HEK293 (cell line): ENCODE measurements at regions not wholly inside any gene's neighbourhood (a gene's known extent, or its start where the extent isn't known, plus 50 kb on each side); places are given as distances from the start of the nearest gene placed in this dataset.

Experiments used
- CTCF ChIA-PET: fragments of 350-600 bp; formaldehyde crosslinking; extraction: SDS; loops from one replicate; lab custom pipeline; 2021; ENCODE audit warnings: antibody characterized with exemption; lab: Yijun Ruan, JAX
- POLR2A ChIA-PET: fragments of 300-600 bp; formaldehyde crosslinking; extraction: SDS; loops from one replicate; lab custom pipeline; 2020; ENCODE audit warnings: antibody characterized with exemption, inconsistent platforms; lab: Yijun Ruan, JAX
- H3K27ac ChIP-seq: fragments of 200-500 bp; sonication (Bioruptor generic); 2 replicates; pipeline ENCODE4 v1.5.1; 2014; ENCODE audit warnings: low read depth, low read length, control low read depth, inconsistent platforms; ENCODE audit errors: extremely low read depth
- H3K36me3 ChIP-seq, 2 experiments: fragments of 200-500 bp in 1 of 2; sonication (Bioruptor generic) in 1 of 2; 1 replicate in 1 of 2; 2 replicates in 1 of 2; pipeline ENCODE4 v1.5.1; 2014 to 2017; ENCODE audit warnings: inconsistent platforms in 2 of 2, low read length in 2 of 2; ENCODE audit not compliant: control insufficient read depth in 2 of 2, insufficient read depth in 1 of 2
- H3K4me1 ChIP-seq: fragments of 200-500 bp; sonication (Bioruptor generic); 2 replicates; pipeline ENCODE4 v1.5.1; 2014; ENCODE audit warnings: mild to moderate bottlenecking, low read length, inconsistent platforms; ENCODE audit not compliant: control insufficient read depth, insufficient read depth
- H3K4me3 ChIP-seq: 2 replicates; pipeline ENCODE4 v1.5.1; 2011; ENCODE audit warnings: low read depth, mild to moderate bottlenecking, control low read depth, low read length, moderate library complexity
- H3K9me3 ChIP-seq: fragments of 200-500 bp; sonication (Bioruptor generic); 2 replicates; pipeline ENCODE4 v1.5.1; 2014; ENCODE audit warnings: low read depth, low read length, inconsistent platforms; ENCODE audit not compliant: control insufficient read depth, insufficient read depth
- FEZF1 ChIP-seq: fragments of 450-650 bp; formaldehyde crosslinking; IDR thresholded peaks from 2 replicates; pipeline ENCODE4 v1.5.1; 2016; ENCODE audit warnings: missing biosample characterization, missing genetic modification characterization
- GLI2 ChIP-seq: fragments of 450-650 bp; formaldehyde crosslinking; IDR thresholded peaks from 2 replicates; pipeline ENCODE4; 2017; ENCODE audit warnings: missing biosample characterization, missing genetic modification characterization, low read depth, borderline replicate concordance
- HOXA7 ChIP-seq: sonication (generic); formaldehyde crosslinking; IDR thresholded peaks from 2 replicates; pipeline ENCODE4 v1.8.1; 2022; ENCODE audit warnings: missing genetic modification reagents, borderline replicate concordance
- WT1 ChIP-seq: fragments of 450-650 bp; formaldehyde crosslinking; IDR thresholded peaks from 2 replicates; pipeline ENCODE4 v1.5.1; 2016; ENCODE audit warnings: missing biosample characterization, missing genetic modification characterization
- ZBTB17 ChIP-seq: fragments of 450-650 bp; formaldehyde crosslinking; IDR thresholded peaks from 2 replicates; pipeline ENCODE4 v1.5.1; 2016; ENCODE audit warnings: missing biosample characterization, missing genetic modification characterization
- ZBTB8A ChIP-seq: fragments of 450-650 bp; formaldehyde crosslinking; IDR thresholded peaks from 2 replicates; pipeline ENCODE4 v1.5.1; 2016; ENCODE audit warnings: missing biosample characterization, missing genetic modification characterization
- ZFP69B ChIP-seq: fragments of 450-650 bp; formaldehyde crosslinking; IDR thresholded peaks from 2 replicates; pipeline ENCODE4 v1.5.1; 2016; ENCODE audit warnings: missing biosample characterization, missing genetic modification characterization
- ZNF140 ChIP-seq: fragments of 450-650 bp; formaldehyde crosslinking; IDR thresholded peaks from 2 replicates; pipeline ENCODE4 v1.5.1; 2016; ENCODE audit warnings: missing biosample characterization, missing genetic modification characterization
- ZNF202 ChIP-seq: fragments of 450-650 bp; formaldehyde crosslinking; IDR thresholded peaks from 2 replicates; pipeline ENCODE4 v1.5.1; 2016; ENCODE audit warnings: missing biosample characterization, missing genetic modification characterization, borderline replicate concordance
- ZNF302 ChIP-seq: fragments of 450-650 bp; formaldehyde crosslinking; IDR thresholded peaks from 2 replicates; pipeline ENCODE4 v1.5.1; 2016; ENCODE audit warnings: missing biosample characterization, missing genetic modification characterization, low read depth
- ZNF311 ChIP-seq: fragments of 450-650 bp; formaldehyde crosslinking; IDR thresholded peaks from 2 replicates; pipeline ENCODE4 v1.5.1; 2017; ENCODE audit warnings: missing biosample characterization, missing genetic modification characterization, borderline replicate concordance
- ZNF404 ChIP-seq: fragments of 450-650 bp; formaldehyde crosslinking; IDR thresholded peaks from 2 replicates; pipeline ENCODE4 v1.5.1; 2017; ENCODE audit warnings: missing biosample characterization, missing genetic modification characterization
- ZNF514 ChIP-seq: fragments of 450-650 bp; formaldehyde crosslinking; IDR thresholded peaks from 2 replicates; pipeline ENCODE4 v1.5.1; 2016; ENCODE audit warnings: missing biosample characterization, missing genetic modification characterization
- ZNF624 ChIP-seq: fragments of 450-650 bp; formaldehyde crosslinking; IDR thresholded peaks from 2 replicates; pipeline ENCODE4 v1.5.1; 2017; ENCODE audit warnings: missing biosample characterization, missing genetic modification characterization
- ZNF658 ChIP-seq: fragments of 450-650 bp; formaldehyde crosslinking; IDR thresholded peaks from 2 replicates; pipeline ENCODE4; 2016; ENCODE audit warnings: missing biosample characterization, missing genetic modification characterization
- ZSCAN16 ChIP-seq: fragments of 450-650 bp; formaldehyde crosslinking; IDR thresholded peaks from 2 replicates; pipeline ENCODE4 v1.5.1; 2016; ENCODE audit warnings: missing biosample characterization, missing genetic modification characterization
- TF ChIP-seq, protein P1 (sequence below): fragments of 450-650 bp; formaldehyde crosslinking; IDR thresholded peaks from 2 replicates; pipeline ENCODE4 v1.5.1; 2017; ENCODE audit warnings: missing biosample characterization, missing genetic modification characterization
- TF ChIP-seq, protein P2 (sequence below): fragments of 450-650 bp; formaldehyde crosslinking; IDR thresholded peaks from 2 replicates; pipeline ENCODE4 v1.5.1; 2016; ENCODE audit warnings: missing biosample characterization, missing genetic modification characterization
- TF ChIP-seq, protein P3 (sequence below): sonication (generic); formaldehyde crosslinking; IDR thresholded peaks from 2 replicates; pipeline ENCODE4 v1.8.1; 2022; ENCODE audit warnings: mild to moderate bottlenecking, moderate library complexity, missing genetic modification reagents
- TF ChIP-seq, protein P4 (sequence below): fragments of 450-650 bp; formaldehyde crosslinking; IDR thresholded peaks from 2 replicates; pipeline ENCODE4 v1.5.1; 2017; ENCODE audit warnings: missing biosample characterization, missing genetic modification characterization
- TF ChIP-seq, protein P5 (sequence below): fragments of 450-650 bp; formaldehyde crosslinking; IDR thresholded peaks from 2 replicates; pipeline ENCODE4 v1.5.1; 2016; ENCODE audit warnings: missing biosample characterization, missing genetic modification characterization

DNA sequence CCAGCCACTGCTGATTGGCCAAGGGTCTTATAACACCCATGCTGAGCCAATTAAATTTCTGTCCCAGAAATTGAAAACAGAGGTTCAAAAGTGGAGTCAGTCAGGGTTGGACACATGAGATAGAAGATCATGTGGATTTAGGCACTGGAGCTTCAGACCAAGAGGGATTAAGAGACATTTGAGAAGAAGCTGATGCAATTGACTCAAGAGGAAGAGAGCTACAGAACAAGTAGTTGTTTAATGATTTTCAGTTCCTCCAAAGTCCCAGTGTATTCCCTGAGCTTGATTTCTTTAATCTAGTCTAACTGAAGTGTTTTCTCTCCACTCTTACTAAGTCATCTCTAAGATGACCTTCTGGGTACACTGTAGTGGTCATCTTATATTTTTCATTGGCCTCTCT lies 227.1 kb downstream of the DUSP10 start:
- Histone ChIP-seq H3K9me3 (no peaks in the 10 kb centered on the region), H3K4me1 (no peaks in the 10 kb centered on the region), H3K36me3 (no peaks in the 10 kb centered on the region), H3K4me3 (no peak overlapping the region), H3K27ac (no peak overlapping the region)
- POLR2A ChIA-PET: no interaction called here
- TF ChIP-seq, protein P1, sequence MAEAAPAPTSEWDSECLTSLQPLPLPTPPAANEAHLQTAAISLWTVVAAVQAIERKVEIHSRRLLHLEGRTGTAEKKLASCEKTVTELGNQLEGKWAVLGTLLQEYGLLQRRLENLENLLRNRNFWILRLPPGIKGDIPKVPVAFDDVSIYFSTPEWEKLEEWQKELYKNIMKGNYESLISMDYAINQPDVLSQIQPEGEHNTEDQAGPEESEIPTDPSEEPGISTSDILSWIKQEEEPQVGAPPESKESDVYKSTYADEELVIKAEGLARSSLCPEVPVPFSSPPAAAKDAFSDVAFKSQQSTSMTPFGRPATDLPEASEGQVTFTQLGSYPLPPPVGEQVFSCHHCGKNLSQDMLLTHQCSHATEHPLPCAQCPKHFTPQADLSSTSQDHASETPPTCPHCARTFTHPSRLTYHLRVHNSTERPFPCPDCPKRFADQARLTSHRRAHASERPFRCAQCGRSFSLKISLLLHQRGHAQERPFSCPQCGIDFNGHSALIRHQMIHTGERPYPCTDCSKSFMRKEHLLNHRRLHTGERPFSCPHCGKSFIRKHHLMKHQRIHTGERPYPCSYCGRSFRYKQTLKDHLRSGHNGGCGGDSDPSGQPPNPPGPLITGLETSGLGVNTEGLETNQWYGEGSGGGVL (tag by site-specific recombination): no peak
- CTCF ChIA-PET: interaction anchor here (0.8 kb wide), 1 partner anchor 11 kb away, joined by 3 read pairs; no protein-coding TSS in a partner anchor

DNA sequence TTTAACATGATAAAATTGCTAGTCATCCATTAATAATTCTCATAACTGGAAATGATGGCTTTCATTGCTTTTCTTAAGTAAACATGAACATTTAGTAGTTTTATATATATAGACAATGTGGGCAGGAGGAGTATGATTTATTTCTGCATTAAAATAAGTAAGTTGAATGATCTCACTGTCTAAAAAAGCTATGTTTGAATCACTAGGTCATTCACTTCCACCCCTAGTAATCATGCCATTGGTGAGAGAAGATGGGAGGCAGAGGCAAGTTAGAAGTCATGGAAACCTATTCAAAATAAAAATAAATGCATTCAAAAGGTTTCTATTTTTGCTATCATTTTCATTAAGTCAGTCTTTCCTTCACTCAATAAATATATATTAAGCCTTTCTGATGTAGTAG lies 226.4 kb downstream of the DUSP10 start:
- Histone ChIP-seq H3K4me1 (no peaks in the 10 kb centered on the region), H3K9me3 (no peaks in the 10 kb centered on the region), H3K27ac (no peak overlapping the region), H3K36me3 (no peaks in the 10 kb centered on the region), H3K4me3 (no peak overlapping the region)
- CTCF ChIA-PET: interaction anchor here (0.8 kb wide), 1 partner anchor 10 kb away, joined by 3 read pairs; no protein-coding TSS in a partner anchor
- no peak for TF ChIP-seq ZBTB8A (tag by site-specific recombination)
- no peak for TF ChIP-seq ZNF302 (tag by site-specific recombination)
- no peak for TF ChIP-seq ZNF514 (tag by site-specific recombination)
- TF ChIP-seq, protein P2, sequence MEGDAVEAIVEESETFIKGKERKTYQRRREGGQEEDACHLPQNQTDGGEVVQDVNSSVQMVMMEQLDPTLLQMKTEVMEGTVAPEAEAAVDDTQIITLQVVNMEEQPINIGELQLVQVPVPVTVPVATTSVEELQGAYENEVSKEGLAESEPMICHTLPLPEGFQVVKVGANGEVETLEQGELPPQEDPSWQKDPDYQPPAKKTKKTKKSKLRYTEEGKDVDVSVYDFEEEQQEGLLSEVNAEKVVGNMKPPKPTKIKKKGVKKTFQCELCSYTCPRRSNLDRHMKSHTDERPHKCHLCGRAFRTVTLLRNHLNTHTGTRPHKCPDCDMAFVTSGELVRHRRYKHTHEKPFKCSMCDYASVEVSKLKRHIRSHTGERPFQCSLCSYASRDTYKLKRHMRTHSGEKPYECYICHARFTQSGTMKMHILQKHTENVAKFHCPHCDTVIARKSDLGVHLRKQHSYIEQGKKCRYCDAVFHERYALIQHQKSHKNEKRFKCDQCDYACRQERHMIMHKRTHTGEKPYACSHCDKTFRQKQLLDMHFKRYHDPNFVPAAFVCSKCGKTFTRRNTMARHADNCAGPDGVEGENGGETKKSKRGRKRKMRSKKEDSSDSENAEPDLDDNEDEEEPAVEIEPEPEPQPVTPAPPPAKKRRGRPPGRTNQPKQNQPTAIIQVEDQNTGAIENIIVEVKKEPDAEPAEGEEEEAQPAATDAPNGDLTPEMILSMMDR: no peak
- no peak for TF ChIP-seq ZNF404 (tag by site-specific recombination)
- TF ChIP-seq HOXA7 (CRISPR knock-in tag): no peak
- no peak for TF ChIP-seq ZNF624 (tag by site-specific recombination)
- TF ChIP-seq, protein P3, sequence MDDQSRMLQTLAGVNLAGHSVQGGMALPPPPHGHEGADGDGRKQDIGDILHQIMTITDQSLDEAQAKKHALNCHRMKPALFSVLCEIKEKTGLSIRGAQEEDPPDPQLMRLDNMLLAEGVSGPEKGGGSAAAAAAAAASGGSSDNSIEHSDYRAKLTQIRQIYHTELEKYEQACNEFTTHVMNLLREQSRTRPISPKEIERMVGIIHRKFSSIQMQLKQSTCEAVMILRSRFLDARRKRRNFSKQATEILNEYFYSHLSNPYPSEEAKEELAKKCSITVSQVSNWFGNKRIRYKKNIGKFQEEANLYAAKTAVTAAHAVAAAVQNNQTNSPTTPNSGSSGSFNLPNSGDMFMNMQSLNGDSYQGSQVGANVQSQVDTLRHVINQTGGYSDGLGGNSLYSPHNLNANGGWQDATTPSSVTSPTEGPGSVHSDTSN (CRISPR knock-in tag): no peak
- TF ChIP-seq FEZF1 (tag by site-specific recombination): no peak
- TF ChIP-seq ZNF311 (tag by site-specific recombination): no peak
- TF ChIP-seq, protein P4, sequence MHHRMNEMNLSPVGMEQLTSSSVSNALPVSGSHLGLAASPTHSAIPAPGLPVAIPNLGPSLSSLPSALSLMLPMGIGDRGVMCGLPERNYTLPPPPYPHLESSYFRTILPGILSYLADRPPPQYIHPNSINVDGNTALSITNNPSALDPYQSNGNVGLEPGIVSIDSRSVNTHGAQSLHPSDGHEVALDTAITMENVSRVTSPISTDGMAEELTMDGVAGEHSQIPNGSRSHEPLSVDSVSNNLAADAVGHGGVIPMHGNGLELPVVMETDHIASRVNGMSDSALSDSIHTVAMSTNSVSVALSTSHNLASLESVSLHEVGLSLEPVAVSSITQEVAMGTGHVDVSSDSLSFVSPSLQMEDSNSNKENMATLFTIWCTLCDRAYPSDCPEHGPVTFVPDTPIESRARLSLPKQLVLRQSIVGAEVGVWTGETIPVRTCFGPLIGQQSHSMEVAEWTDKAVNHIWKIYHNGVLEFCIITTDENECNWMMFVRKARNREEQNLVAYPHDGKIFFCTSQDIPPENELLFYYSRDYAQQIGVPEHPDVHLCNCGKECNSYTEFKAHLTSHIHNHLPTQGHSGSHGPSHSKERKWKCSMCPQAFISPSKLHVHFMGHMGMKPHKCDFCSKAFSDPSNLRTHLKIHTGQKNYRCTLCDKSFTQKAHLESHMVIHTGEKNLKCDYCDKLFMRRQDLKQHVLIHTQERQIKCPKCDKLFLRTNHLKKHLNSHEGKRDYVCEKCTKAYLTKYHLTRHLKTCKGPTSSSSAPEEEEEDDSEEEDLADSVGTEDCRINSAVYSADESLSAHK (tag by site-specific recombination): no peak
- no peak for TF ChIP-seq ZNF658 (tag by site-specific recombination)
- no peak for TF ChIP-seq WT1 (tag by site-specific recombination)
- no peak for TF ChIP-seq GLI2
- TF ChIP-seq ZSCAN16 (tag by site-specific recombination): no peak
- TF ChIP-seq ZNF140 (tag by site-specific recombination): no peak
- no peak for TF ChIP-seq ZNF202
- no peak for TF ChIP-seq ZBTB17 (tag by site-specific recombination)
- no peak for TF ChIP-seq ZFP69B (tag by site-specific recombination)
- TF ChIP-seq, protein P5, sequence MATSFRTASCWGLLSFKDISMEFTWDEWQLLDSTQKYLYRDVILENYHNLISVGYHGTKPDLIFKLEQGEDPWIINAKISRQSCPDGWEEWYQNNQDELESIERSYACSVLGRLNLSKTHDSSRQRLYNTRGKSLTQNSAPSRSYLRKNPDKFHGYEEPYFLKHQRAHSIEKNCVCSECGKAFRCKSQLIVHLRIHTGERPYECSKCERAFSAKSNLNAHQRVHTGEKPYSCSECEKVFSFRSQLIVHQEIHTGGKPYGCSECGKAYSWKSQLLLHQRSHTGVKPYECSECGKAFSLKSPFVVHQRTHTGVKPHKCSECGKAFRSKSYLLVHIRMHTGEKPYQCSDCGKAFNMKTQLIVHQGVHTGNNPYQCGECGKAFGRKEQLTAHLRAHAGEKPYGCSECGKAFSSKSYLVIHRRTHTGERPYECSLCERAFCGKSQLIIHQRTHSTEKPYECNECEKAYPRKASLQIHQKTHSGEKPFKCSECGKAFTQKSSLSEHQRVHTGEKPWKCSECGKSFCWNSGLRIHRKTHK (tag by site-specific recombination): no peak
- POLR2A ChIA-PET: no interaction called here
